ENCODE measurements at regions not wholly inside any gene's neighbourhood (a gene's known extent, or its start where the extent isn't known, plus 50 kb on each side); places are given as distances from the start of the nearest gene placed in this dataset.

DNA sequence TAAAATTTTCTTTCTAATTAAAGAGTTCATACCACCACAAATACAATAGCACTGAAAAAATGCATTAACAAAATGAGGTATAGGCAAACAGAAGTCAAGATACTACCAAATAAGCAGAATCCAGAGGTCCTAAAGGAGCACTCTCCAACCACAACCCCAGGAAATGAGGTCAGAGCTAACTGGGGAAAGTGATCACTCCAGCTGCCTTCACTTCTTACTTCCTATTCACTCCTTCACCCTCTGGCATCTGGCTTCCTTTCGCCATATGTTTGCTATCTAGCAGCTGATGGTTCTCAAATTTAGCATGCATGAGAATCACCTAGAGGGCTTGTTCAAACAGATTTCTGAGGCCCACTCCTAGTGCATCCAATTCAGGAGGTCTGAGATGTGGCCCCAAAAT lies 212.6 kb upstream of the ACVR2A start:
- TF ChIP-seq CTCF (IDR thresholded peaks at IDR 0.05) (no peak), POLR2A (IDR thresholded peaks at IDR 0.05) (no peak)
